NCI-H1436 (cell line): ENCODE measurements at regions not wholly inside any gene's neighbourhood (a gene's known extent, or its start where the extent isn't known, plus 50 kb on each side); places are given as distances from the start of the nearest gene placed in this dataset.

ENCODE experiments used
- DNase-seq: peaks from one replicate; lab custom pipeline; 2025; lab: John Stamatoyannopoulos, UW

GRCh38 chr4:125693228-125693627 is 378.5 kb downstream of the FAT4 start:
- no peak for DNase-seq

- no peak for DNase-seq
These were observed 387.7 kb downstream of the FAT4 start for GRCh38 chr4:125702406-125702805.

DNA sequence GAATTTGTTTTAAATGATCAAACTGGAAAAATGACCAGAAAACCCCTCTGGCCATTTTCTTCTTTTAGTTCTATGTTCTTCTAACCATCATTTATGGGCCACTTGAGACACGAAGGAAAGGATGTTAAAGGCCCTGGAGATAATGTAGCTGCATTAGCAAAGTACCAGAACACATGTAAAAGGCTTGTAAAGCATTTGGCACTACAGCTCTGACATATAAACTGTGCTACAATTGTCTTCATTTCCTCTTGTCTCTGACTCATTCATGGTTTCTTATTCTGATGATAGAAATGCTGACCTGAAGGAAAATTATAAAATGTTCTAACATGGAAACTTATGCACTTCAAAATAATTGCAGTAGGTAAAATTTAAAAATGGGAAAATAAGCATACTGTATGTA is 388.7 kb downstream of the FAT4 start:
- no peak for DNase-seq

GRCh38 chr4:125704726-125705125 is 390.0 kb downstream of the FAT4 start:
- DNase-seq = no peak

- no peak for DNase-seq
These were observed 390.9 kb downstream of the FAT4 start for GRCh38 chr4:125705681-125706080.

DNA sequence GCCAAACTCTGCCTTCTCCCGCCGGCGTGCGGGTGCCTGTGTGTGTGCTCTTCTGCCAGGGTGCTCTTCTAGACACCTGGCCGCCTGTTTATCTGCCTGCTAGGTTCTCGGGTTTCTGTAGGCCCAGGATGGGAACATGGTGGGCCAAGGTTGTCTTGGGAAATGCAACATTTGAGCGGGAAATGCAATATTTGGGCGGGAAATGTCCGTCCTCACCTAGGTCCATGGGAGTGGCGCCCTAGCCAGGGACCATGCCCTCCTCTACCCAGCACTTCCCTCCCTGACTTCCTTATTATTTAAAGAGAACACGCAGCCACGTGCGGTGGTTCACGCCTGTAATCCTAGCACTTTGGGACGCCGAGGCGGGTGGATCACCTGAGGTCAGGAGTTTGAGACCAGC is 392.6 kb downstream of the FAT4 start:
- DNase-seq = no peak

DNA sequence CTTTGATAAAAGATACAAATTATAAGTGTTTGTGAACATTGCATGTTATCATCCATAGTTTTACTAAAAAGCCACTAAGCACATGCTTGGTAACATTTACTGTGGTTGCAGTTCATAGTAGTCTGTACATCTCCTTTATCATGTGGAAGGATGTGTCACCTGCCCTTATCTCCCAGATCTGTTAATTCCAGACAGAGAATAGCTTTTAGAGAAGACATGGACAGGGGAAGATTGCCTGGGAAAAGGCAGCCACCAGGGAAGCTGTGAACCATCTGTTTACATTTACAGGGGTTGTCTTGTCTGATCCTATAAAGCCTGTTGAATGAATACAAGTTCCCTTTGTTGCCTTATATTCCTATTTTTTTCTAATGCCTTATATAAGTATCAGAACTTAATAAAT is 396.0 kb downstream of the FAT4 start:
- DNase-seq = no peak

- DNase-seq = no peak
These were observed 399.3 kb downstream of the FAT4 start for GRCh38 chr4:125714049-125714448.

- no peak for DNase-seq
These were observed 400.1 kb downstream of the FAT4 start for GRCh38 chr4:125714845-125715244.

- DNase-seq = no peak
These were observed 405.2 kb downstream of the FAT4 start for GRCh38 chr4:125719987-125720386.

GRCh38 chr4:125722009-125722408 is 407.3 kb downstream of the FAT4 start:
- no peak for DNase-seq

DNA sequence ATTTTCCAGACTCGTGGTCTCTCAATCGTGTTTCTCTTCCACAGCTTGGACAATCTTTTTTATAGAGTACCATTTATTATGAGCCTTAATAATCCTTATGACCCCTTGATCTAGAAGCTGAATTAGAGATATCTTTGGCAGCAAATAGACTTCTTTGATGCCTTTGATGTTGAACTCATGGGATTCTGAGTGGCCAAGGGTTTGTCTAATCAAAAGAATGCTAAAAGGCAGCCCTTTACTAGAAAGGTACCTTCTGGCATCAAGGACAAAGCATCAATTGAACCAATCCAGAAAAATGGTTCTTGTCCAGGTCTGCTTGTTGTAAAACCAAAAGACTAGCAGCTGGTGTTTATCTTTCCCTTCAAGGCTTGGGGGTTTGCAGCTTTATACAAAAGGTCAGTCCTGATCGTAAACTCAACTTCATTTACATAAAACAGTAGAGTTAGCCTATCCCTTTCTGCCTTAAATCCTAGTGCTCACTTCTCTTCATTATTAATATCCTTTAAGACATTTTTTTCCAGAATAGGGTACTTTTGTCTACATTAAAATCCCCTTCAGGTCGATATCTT is 411.3 kb downstream of the FAT4 start:
- no peak for DNase-seq

GRCh38 chr4:125727931-125728330 is 413.2 kb downstream of the FAT4 start:
- no peak for DNase-seq

- DNase-seq = no peak
These were observed 413.8 kb downstream of the FAT4 start for GRCh38 chr4:125728568-125728967.

DNA sequence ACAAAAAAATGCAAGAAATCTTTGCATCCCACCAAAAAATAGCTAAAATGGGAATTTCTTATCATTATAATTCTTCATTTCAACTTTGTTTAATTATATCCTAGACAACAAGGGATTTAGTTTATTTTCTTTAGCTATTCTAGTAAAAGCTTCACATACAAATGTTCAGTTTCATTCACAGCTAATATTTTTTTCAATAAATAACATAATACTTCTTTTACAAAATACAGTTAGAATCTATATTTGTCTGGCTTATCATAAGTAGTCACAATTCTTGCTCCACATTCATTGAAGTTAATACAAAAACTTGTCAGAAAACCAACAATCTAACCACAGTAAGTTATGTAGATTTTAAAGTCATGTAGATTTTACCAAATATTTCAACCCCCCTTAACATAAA is 414.4 kb downstream of the FAT4 start:
- DNase-seq = no peak

GRCh38 chr4:125732632-125733031 is 417.9 kb downstream of the FAT4 start:
- DNase-seq = no peak

DNA sequence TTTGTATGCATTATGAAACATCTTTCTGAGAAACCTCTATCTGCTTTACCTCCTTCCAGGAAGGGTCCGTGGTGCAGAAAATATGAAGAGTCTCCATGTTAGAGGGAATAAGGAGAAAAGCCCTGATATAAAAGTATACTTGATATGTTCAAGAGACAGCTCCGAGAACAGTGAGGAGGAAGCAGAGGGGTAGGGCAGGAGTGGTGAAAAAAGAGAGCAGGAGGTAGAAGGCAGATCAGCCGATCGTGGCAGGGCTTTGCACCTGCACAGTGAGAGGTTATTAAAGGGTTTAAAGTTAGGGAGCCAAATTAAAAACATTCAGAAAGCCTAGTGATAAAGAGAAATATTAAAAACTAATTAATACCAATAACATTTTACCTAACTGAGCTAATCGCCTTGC is 419.7 kb downstream of the FAT4 start:
- DNase-seq = no peak

DNA sequence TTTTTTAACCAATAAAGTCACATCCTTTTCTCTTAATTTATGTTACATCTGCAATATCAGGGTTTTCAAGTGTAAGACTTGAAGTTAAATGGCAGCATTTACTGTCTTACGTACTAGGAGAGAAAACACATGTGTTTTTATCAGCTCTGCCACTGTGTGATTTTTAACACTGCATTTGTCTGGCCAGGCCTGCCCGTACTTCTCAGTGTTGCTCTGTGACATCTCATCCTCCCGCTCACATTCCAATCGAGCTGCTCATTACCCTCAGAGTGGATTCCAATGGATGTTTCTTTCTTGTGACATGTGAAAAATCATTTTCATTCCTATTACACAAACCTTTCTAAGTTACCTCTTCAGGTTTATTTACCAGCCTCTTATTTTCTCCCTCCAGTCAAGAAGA is 420.3 kb downstream of the FAT4 start:
- no peak for DNase-seq

- no peak for DNase-seq
These were observed 421.3 kb downstream of the FAT4 start for GRCh38 chr4:125736057-125736456.

- DNase-seq = no peak
These were observed 425.0 kb downstream of the FAT4 start for GRCh38 chr4:125739760-125740159.

DNA sequence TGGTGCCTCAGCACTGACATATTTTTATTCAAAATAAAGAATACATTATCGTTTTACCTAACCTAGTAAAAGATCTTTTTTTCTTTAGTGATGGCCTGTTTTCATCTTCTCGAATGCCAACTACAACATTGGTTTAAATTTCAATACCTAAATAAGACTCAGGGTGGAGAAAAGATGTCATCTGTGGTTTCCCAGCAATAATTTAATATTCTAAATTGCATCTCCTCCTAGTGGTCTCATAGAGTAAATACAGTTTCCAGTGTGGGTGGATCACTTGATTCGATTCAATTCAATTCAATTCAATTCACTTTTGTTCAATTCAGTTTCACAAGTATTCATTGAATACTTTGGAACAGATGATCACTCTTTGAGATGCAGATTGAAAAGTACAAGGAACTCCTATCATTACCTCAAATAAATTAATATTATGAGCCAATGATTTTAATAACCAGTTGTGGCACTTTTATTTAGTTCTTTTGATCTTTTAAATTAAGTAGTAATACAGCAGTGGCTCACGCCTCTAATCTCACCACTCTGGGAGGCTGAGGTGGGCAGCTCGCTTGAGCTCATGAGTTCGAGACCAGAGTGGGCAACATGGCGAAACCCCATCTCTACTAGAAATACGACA is 427.2 kb downstream of the FAT4 start:
- DNase-seq = no peak

GRCh38 chr4:125744891-125745364 is 430.2 kb downstream of the FAT4 start:
- no peak for DNase-seq

DNA sequence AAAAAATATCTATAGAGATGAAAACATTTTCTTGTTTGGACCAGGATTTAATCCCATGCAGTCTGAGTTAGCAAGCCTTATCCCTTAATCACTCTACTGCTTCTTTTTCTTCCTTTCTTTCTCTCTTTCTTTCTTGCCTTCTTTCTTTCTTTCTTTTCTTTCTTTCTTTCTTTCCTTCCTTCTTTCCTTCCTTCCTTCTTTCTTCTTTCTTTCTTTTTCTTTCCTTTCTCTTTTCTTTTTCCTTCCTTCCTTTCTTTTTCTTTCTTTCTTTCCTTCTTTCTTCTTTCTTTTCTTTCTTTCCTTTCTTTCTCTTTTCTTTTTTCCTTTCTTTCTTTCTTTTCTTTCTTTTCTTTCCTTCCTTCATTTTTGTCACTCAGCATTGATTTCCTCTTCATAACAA is 434.6 kb downstream of the FAT4 start:
- no peak for DNase-seq

DNA sequence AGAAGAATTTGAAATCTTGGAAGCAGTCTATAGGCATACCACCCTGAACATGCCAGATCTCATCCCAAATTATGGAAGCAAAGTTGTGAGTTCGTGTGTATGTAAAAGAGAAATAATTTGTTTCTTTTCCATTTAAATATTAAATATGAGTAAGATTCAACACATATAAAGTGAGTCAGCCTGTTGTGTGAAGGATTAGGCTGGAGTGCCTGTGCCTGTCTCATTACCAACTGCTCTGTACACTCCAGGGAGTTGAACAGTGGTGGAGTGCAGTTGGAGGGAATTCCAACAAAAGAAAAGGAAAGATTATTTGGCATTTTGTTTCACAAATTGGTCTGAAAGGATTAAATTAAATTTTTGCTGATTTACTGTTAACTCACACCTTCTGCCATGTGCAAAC is 435.6 kb downstream of the FAT4 start:
- DNase-seq = no peak
